HepG2 (cell line): ENCODE measurements at regions not wholly inside any gene's neighbourhood (a gene's known extent, or its start where the extent isn't known, plus 50 kb on each side); places are given as distances from the start of the nearest gene placed in this dataset.

Experiments
- ATAC-seq: fragments of 200-7000 bp; cut with Tn5 transposase; 3 replicates; pipeline ENCODE4 v1.9.1; 2020; ENCODE audit warnings: mild to moderate bottlenecking, moderate library complexity
- BruUV-seq: library from RNA; stranded (reverse); fragments of 400-500 nt; replicated peaks from 2 replicates; lab custom pipeline; 2021; lab: Mats Ljungman, UMichigan
- CTCF ChIA-PET: fragments of 300-600 bp; formaldehyde crosslinking; extraction: SDS; loops from one replicate; lab custom pipeline; 2021; ENCODE audit warnings: low total read pairs, inconsistent platforms, low intra/inter-chr PET ratio; lab: Yijun Ruan, JAX
- POLR2A ChIA-PET: fragments of 350-600 bp; sonication (Branson Sonifier 250); formaldehyde crosslinking; loops from one replicate; lab custom pipeline; 2020; ENCODE audit warnings: antibody characterized with exemption, inconsistent platforms; lab: Yijun Ruan, JAX
- DNase-seq: peaks from one replicate; pipeline ENCODE4 v3.0.0-alpha.2; 2015; ENCODE audit warnings: low spot score
- FAIRE-seq: peaks from 3 replicates; lab custom pipeline; 2011; peaks lifted over from hg19 to GRCh38; lab: Jason Lieb, UNC
- H2AFZ ChIP-seq: one replicate; pipeline ENCODE4 v1.6.1; 2011; ENCODE audit warnings: low read length, inconsistent platforms
- H3K27ac ChIP-seq: fragments of 300-600 bp; 3 replicates; pipeline ENCODE4 v1.8.0; 2011; ENCODE audit warnings: mixed run types, mild to moderate bottlenecking, mixed read lengths, low read length, inconsistent platforms; ENCODE audit not compliant: insufficient read depth; ENCODE audit errors: extremely low read length
- H3K27me3 ChIP-seq, 2 experiments: fragments of 200-600 bp in 1 of 2; 2 replicates in 1 of 2; 3 replicates in 1 of 2; pipeline versions ENCODE4 v1.6.0 to v1.8.0; 2011; ENCODE audit warnings: low read length in 2 of 2, mild to moderate bottlenecking in 2 of 2, moderate library complexity in 2 of 2, inconsistent platforms in 1 of 2; ENCODE audit not compliant: insufficient read depth in 2 of 2, control insufficient read depth in 1 of 2
- H3K36me3 ChIP-seq, 2 experiments: fragments of 200-600 bp in 1 of 2; replicated peaks in 1 of 2; 2 replicates in 1 of 2; 3 replicates in 1 of 2; pipeline versions ENCODE4 v1.5.1 to v1.8.0; 2011; ENCODE audit warnings: low read length in 2 of 2, inconsistent platforms in 1 of 2; ENCODE audit not compliant: insufficient read depth in 2 of 2, control insufficient read depth in 1 of 2
- H3K4me1 ChIP-seq: 2 replicates; pipeline ENCODE4 v1.5.1; 2012; ENCODE audit warnings: low read length, inconsistent platforms; ENCODE audit not compliant: insufficient read depth
- H3K4me2 ChIP-seq: 2 replicates; pipeline ENCODE4 v1.6.0; 2011; ENCODE audit warnings: low read depth, low read length, inconsistent platforms
- H3K4me3 ChIP-seq, 3 experiments: fragments of 200-600 bp in 1 of 3; sonication (generic), shearing (Covaris generic) in 1 of 3; replicated peaks in 1 of 3; 2 replicates each; pipeline ENCODE4 v1.5.1; 2011 to 2016; ENCODE audit warnings: low read length in 3 of 3, inconsistent platforms in 2 of 3, low read depth in 2 of 3, mild to moderate bottlenecking in 2 of 3, control low read depth in 1 of 3, mixed read lengths in 1 of 3; ENCODE audit not compliant: insufficient read depth in 1 of 3
- H3K79me2 ChIP-seq: one replicate; pipeline ENCODE4 v1.6.1; 2011; ENCODE audit warnings: low read length, inconsistent platforms; ENCODE audit not compliant: insufficient read depth
- H3K9ac ChIP-seq: 2 replicates; pipeline ENCODE4 v1.6.0; 2011; ENCODE audit warnings: mild to moderate bottlenecking, low read depth, low read length, inconsistent platforms; ENCODE audit not compliant: insufficient read depth
- H3K9me3 ChIP-seq: 2 replicates; pipeline ENCODE4 v1.5.1; 2012; ENCODE audit warnings: mild to moderate bottlenecking, low read length
- H4K20me1 ChIP-seq: 2 replicates; pipeline ENCODE4 v1.6.0; 2011; ENCODE audit warnings: inconsistent platforms, mild to moderate bottlenecking, low read length, moderate library complexity; ENCODE audit not compliant: insufficient read depth
- AKAP8 ChIP-seq: sonication (generic); formaldehyde crosslinking; IDR thresholded peaks from 2 replicates; pipeline ENCODE4 v1.5.1; 2020; ENCODE audit warnings: mild to moderate bottlenecking, missing genetic modification reagents
- CENPBD1 ChIP-seq: sonication (generic); formaldehyde crosslinking; IDR thresholded peaks from 2 replicates; pipeline ENCODE4 v1.8.0; 2022; ENCODE audit warnings: missing genetic modification reagents, low read depth, mild to moderate bottlenecking, borderline replicate concordance
- CHD2 ChIP-seq: IDR thresholded peaks from 2 replicates; pipeline ENCODE4 v1.6.1; 2011; ENCODE audit warnings: low read depth, low read length, improper control_type of control experiment
- MED8 ChIP-seq: sonication (generic); formaldehyde crosslinking; IDR thresholded peaks from 2 replicates; pipeline ENCODE4 v1.8.1; 2023; ENCODE audit warnings: mild to moderate bottlenecking, missing genetic modification reagents; ENCODE audit not compliant: insufficient replicate concordance
- MZF1 ChIP-seq: sonication (generic); formaldehyde crosslinking; IDR thresholded peaks from 2 replicates; pipeline ENCODE4 v1.8.1; 2023; ENCODE audit warnings: mild to moderate bottlenecking, missing genetic modification reagents, borderline replicate concordance
- NCOA1 ChIP-seq: sonication (generic); formaldehyde crosslinking; IDR thresholded peaks from 2 replicates; pipeline ENCODE4 v1.9.0; 2021; ENCODE audit warnings: missing genetic modification reagents
- PRMT3 ChIP-seq: sonication (generic); formaldehyde crosslinking; IDR thresholded peaks from 2 replicates; pipeline ENCODE4 v1.8.1; 2022; ENCODE audit warnings: low read depth, mild to moderate bottlenecking, moderate library complexity, missing genetic modification reagents, borderline replicate concordance
- RBAK ChIP-seq: sonication (generic); formaldehyde crosslinking; IDR thresholded peaks from 2 replicates; pipeline ENCODE4 v1.5.1; 2020; ENCODE audit warnings: mild to moderate bottlenecking, missing genetic modification reagents
- RBFOX2 ChIP-seq: fragments of 200-400 bp; formaldehyde crosslinking; IDR thresholded peaks from 2 replicates; pipeline ENCODE4 v1.6.1; 2017; ENCODE audit warnings: low read depth, mild to moderate bottlenecking, low read length
- TERF1 ChIP-seq: sonication (generic); formaldehyde crosslinking; IDR thresholded peaks from 2 replicates; pipeline ENCODE4 v1.8.0; 2022; ENCODE audit warnings: mild to moderate bottlenecking, missing genetic modification reagents, moderate library complexity
- ZNF629 ChIP-seq: sonication (generic); formaldehyde crosslinking; conservative IDR thresholded peaks from 2 replicates; pipeline ENCODE4 v1.5.0; 2020; ENCODE audit warnings: missing genetic modification reagents
- ZSCAN29 ChIP-seq: sonication (generic); formaldehyde crosslinking; conservative IDR thresholded peaks from 2 replicates; pipeline ENCODE4 v1.4.0; 2020; ENCODE audit warnings: mild to moderate bottlenecking, missing genetic modification reagents
- WGBS: methylation state at CpG from one replicate; pipeline ENCODE4 v1.1.6; 2017; ENCODE audit warnings: low lambda C conversion rate; 5-methylcytosine and 5-hydroxymethylcytosine counted together
- in situ Hi-C: cut with HindIII; loops from 2 replicates; pipeline ENCODE4 v1.10.0; 2017; ENCODE audit warnings: low pct_unique_long_range_greater_than_20kb; ENCODE audit not compliant: extremely low pct_ligation_motif_present
- intact Hi-C: fragments of 100-400 bp; cut with micrococcal nuclease; formaldehyde crosslinking; loops from one replicate; pipeline ENCODE4 v1.10.0; 2022; ENCODE audit not compliant: unreplicated experiment

DNA sequence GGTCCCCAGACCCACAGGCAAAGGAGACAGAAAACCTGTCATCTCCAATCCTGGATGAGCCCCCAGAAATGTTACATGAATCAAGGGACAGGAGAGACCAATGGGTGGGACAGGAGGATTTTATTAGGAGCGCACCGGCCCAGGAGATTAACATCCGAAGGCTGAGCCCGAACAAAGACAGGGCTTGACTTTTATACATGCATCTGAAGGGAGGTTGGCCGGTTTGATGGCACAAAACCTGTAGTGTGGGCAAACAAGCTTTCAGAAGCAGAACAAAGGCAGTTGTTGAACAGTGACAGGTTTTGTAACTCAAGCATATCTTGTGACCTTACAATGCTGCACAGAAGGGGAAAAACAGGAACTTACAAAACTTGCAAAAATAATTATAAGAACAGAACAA, 83.9 kb upstream of the GPR6 start:
- no peaks in the 10 kb centered on the region for H3K9me3 ChIP-seq
- H3K27ac ChIP-seq, result no peak overlapping the region
- CTCF ChIA-PET, result no interaction called here
- H4K20me1 ChIP-seq, result no peaks in the 10 kb centered on the region
- H3K79me2 ChIP-seq, result no peaks in the 10 kb centered on the region
- FAIRE-seq (no peak), ATAC-seq (no peak)
- H3K27me3 ChIP-seq, result peaks cover 0 to 22% of the 10 kb centered on the region in 2 experiments; a peak in 4 of 5 replicates
- in situ Hi-C loops, result loop anchor here (10.0 kb wide), 1 partner anchor 151 kb away; no protein-coding TSS in a partner anchor
- intact Hi-C loops, result no loop called here
- no peak overlapping the region for H3K4me2 ChIP-seq
- no peak overlapping the region for H2AFZ ChIP-seq
- H3K9ac ChIP-seq, result no peak overlapping the region
- H3K36me3 ChIP-seq, result no peaks in the 10 kb centered on the region
- POLR2A ChIA-PET, result no interaction called here
- WGBS, result 74% methylated on average over 5 of the region's 5 CpGs
- no peaks in the 10 kb centered on the region for H3K4me1 ChIP-seq
- TF ChIP-seq MED8 (no peak), RBFOX2 (no peak), CENPBD1 (no peak), ZSCAN29 (CRISPR knock-in tag) (no peak), MZF1 (CRISPR knock-in tag) (no peak), PRMT3 (CRISPR knock-in tag) (no peak), ZNF629 (CRISPR knock-in tag) (no peak), NCOA1 (no peak), RBAK (CRISPR knock-in tag) (no peak), CHD2 (no peak), TERF1 (no peak), AKAP8 (CRISPR knock-in tag) (no peak)
- TF ChIP-seq, all 625 proteins: peak for 0
- H3K4me3 ChIP-seq, result no peak overlapping the region
- no TSS peak for BruUV-seq
- DNase-seq, result no peak
